CD4-positive, alpha-beta T cell treated with Interleukin-1 beta for 1 hour (primary cell): ENCODE measurements at regions not wholly inside any gene's neighbourhood (a gene's known extent, or its start where the extent isn't known, plus 50 kb on each side); places are given as distances from the start of the nearest gene placed in this dataset.
"Not testable (repeated sequence)": the region's sequence is repeated elsewhere in the genome, so short reads cannot be mapped to it uniquely, and the experiment has no call there.

Source experiments
- DNase-seq, 2 donors: peaks; one replicate each; pipeline ENCODE4 v3.0.0-alpha.2; 2020 to 2022

- DNase-seq, result no peak
Measured at GRCh38 chr18:44258576-44258975, 422.1 kb upstream of the SETBP1 start.

- no peak for DNase-seq
Measured at GRCh38 chr18:44259610-44260009, 421.1 kb upstream of the SETBP1 start.

GRCh38 chr18:44265437-44265836 is 415.3 kb upstream of the SETBP1 start:
- no peak for DNase-seq

GRCh38 chr18:44273298-44273697 is 407.4 kb upstream of the SETBP1 start:
- DNase-seq, result no peak

GRCh38 chr18:44280479-44280878 is 400.2 kb upstream of the SETBP1 start:
- no peak for DNase-seq

- DNase-seq, result no peak
Measured at GRCh38 chr18:44286049-44286448, 394.6 kb upstream of the SETBP1 start.

GRCh38 chr18:44290366-44290977 is 390.2 kb upstream of the SETBP1 start:
- no peak for DNase-seq

- DNase-seq, result no peak
Measured at GRCh38 chr18:44298566-44298965, 382.1 kb upstream of the SETBP1 start.

GRCh38 chr18:44309185-44309584 is 371.5 kb upstream of the SETBP1 start:
- DNase-seq, result no peak

GRCh38 chr18:44320619-44321460 is 359.8 kb upstream of the SETBP1 start:
- DNase-seq, result no peak

- no peak for DNase-seq
Measured at GRCh38 chr18:44321868-44322590, 358.7 kb upstream of the SETBP1 start.

- DNase-seq, result no peak
Measured at GRCh38 chr18:44323125-44323524, 357.6 kb upstream of the SETBP1 start.

- DNase-seq, result no peak
Measured at GRCh38 chr18:44324361-44324760, 356.3 kb upstream of the SETBP1 start.

- DNase-seq, result no peak
Measured at GRCh38 chr18:44325903-44326635, 354.6 kb upstream of the SETBP1 start.

- no peak for DNase-seq
Measured at GRCh38 chr18:44331656-44332570, 348.8 kb upstream of the SETBP1 start.

GRCh38 chr18:44341759-44342158 is 338.9 kb upstream of the SETBP1 start:
- no peak for DNase-seq

GRCh38 chr18:44342162-44342561 is 338.5 kb upstream of the SETBP1 start:
- DNase-seq, result no peak

GRCh38 chr18:44342946-44343345 is 337.7 kb upstream of the SETBP1 start:
- DNase-seq, result no peak

- DNase-seq, result no peak
Measured at GRCh38 chr18:44343570-44343969, 337.1 kb upstream of the SETBP1 start.

- DNase-seq, result no peak
Measured at GRCh38 chr18:44356566-44357157, 324.0 kb upstream of the SETBP1 start.

- DNase-seq, result no peak
Measured at GRCh38 chr18:44358402-44358801, 322.3 kb upstream of the SETBP1 start.

GRCh38 chr18:44359741-44360140 is 320.9 kb upstream of the SETBP1 start:
- DNase-seq, result not testable (repeated sequence)
